ENCODE measurements at regions not wholly inside any gene's neighbourhood (a gene's known extent, or its start where the extent isn't known, plus 50 kb on each side); places are given as distances from the start of the nearest gene placed in this dataset.
"Not testable (repeated sequence)": the region's sequence is repeated elsewhere in the genome, so short reads cannot be mapped to it uniquely, and the experiment has no call there.

GRCh38 chr16:21373454-21373853 is 95.4 kb upstream of the CRYM start:
- not testable (repeated sequence) for TF ChIP-seq CTCF (IDR thresholded peaks at IDR 0.05); EP300 (IDR thresholded peaks at IDR 0.05); POLR2A (IDR thresholded peaks at IDR 0.05; ENCODE audit: low read depth)
